ENCODE measurements at regions not wholly inside any gene's neighbourhood (a gene's known extent, or its start where the extent isn't known, plus 50 kb on each side); places are given as distances from the start of the nearest gene placed in this dataset.

DNA sequence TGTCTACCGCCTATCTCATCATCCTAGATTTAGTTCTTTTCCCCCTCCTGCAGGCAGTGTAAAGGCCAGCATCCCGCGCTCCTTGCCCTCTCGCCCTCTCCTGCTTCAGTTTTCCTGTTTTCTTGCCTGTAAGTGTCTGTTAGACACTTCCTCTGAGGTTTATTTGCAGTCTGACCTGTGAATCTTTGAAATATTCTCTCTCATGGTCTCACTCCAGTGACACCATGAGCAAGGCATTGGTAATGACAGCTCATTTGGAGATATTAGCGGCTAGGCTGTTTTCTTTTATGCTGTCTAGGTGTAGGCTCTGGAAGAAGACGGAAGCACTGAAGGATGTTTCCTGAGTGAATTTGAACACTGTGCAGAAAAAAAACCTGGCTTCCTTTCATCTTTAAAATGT lies 179.6 kb downstream of the KDR start:
- DNase-seq (ENCODE audit: extremely low read depth, low read depth), result no peak
- TF ChIP-seq, protein P1, sequence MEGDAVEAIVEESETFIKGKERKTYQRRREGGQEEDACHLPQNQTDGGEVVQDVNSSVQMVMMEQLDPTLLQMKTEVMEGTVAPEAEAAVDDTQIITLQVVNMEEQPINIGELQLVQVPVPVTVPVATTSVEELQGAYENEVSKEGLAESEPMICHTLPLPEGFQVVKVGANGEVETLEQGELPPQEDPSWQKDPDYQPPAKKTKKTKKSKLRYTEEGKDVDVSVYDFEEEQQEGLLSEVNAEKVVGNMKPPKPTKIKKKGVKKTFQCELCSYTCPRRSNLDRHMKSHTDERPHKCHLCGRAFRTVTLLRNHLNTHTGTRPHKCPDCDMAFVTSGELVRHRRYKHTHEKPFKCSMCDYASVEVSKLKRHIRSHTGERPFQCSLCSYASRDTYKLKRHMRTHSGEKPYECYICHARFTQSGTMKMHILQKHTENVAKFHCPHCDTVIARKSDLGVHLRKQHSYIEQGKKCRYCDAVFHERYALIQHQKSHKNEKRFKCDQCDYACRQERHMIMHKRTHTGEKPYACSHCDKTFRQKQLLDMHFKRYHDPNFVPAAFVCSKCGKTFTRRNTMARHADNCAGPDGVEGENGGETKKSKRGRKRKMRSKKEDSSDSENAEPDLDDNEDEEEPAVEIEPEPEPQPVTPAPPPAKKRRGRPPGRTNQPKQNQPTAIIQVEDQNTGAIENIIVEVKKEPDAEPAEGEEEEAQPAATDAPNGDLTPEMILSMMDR (IDR thresholded peaks at IDR 0.05; ENCODE audit: low read depth, low read length), result no peak

DNA sequence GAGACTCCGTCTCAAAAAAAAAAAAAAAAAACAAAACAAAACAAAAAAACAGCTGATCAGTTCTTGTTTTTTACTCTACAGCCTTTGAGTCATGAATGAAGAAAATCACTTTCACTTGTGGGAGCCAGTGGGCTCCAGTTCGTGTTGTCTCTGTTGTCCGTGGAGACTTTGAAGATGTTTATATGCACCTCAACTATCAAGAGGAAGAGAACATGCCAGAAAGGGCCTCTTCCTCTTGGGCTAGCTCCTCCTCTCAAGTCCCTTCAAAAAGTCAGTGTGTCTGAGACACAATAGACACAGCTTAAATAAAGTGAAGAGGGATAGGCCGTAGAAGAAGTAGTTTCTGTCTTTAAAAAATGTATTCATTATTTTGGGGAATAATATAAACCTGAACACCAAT lies 182.7 kb downstream of the KDR start:
- TF ChIP-seq, protein P1 (IDR thresholded peaks at IDR 0.05; ENCODE audit: low read depth, low read length), result no peak
- no peak for DNase-seq (ENCODE audit: extremely low read depth, low read depth)

DNA sequence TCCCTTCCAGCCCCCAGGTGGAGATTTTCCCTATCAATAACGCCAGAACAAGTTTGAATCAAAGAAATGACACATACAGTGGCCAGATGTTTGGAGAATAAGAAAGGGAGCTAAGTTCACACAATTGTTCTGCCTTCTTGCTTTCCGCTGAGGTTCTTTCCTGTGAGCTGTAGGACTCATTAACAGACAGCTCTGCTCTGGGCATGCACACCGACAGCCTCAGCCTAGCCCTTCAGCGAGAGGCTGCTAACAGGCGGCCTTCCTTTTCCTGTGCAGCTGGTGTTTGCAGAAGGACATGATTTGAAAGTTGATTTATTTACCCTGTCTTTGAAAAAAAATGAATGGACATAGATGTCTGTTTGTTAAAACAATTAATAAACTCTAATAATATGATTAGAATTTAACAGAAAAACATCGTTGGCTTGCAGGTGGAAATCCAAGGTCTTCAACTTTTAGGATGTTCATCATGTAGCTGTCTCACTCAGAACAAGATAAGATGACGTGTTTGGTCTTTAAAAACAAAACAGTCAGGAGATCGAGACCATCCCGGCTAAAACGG lies 183.3 kb downstream of the KDR start:
- TF ChIP-seq, protein P1 (IDR thresholded peaks at IDR 0.05; ENCODE audit: low read depth, low read length), result no peak

DNA sequence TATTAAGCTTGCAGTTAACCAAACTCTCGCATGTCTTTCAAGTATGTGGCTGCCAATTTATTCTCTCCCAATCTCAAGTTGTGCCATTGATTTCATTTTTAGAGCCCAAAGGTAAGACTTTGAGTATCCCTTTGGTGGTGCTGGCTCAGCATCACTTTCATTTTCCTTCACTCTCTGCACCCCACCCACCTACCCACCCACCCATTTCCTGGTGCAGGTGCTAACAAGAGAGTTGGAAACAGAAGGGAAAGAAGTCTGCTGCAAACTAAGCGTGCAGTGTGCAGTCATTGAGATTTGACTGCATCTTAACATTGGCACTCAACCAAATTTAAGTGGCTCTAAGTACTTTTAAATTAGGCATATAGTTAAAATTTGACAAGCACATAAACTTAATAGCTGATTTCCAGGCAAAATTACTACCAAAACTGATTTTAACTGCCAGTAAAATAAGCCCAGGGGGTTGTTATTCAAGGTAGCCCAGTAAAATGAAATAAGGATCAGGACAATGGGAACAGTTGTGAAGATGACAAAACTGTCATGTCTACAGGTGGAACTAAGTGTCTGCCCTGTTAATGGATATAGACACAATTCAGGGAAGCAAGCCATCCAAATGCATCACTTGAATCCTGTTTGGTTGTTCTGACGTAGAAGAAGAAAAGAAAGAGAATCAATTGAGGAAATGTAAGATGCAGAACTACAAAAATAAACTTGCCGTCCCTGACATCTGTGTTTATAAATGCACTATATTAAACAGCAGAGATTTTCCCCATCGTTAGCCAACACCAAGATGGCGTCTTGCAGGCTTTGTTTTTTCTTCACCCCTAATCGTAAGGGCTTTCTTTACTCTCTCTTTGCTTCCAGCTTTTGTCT lies 184.2 kb downstream of the KDR start:
- TF ChIP-seq, protein P1 (IDR thresholded peaks at IDR 0.05; ENCODE audit: low read depth, low read length), result no peak
- DNase-seq (ENCODE audit: extremely low read depth, low read depth), result no peak

More for the DNA sequence above, 183.3 kb downstream of the KDR start:
- DNase-seq (ENCODE audit: extremely low read depth, low read depth), result no peak

DNA sequence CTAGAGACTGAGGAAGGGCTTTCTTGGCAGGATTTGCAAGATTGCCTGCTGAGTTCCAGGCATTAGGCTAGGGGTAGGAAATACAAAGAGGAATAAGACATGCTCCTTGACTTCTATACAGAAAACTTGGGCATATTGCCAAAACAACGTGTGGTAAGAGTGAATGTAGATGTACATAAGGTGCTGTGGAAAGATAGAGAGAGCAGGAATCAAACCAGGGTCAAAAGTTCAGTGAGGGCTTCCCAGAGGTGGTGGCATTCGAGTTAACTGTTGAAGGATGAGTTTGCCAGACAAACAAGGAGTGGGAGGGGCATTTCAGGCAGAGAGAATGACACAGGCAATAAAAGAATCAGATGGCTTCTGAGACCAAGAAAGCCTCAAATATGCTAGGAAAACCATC lies 187.9 kb downstream of the KDR start:
- DNase-seq (ENCODE audit: extremely low read depth, low read depth), result no peak
- TF ChIP-seq, protein P1 (IDR thresholded peaks at IDR 0.05; ENCODE audit: low read depth, low read length), result no peak

DNA sequence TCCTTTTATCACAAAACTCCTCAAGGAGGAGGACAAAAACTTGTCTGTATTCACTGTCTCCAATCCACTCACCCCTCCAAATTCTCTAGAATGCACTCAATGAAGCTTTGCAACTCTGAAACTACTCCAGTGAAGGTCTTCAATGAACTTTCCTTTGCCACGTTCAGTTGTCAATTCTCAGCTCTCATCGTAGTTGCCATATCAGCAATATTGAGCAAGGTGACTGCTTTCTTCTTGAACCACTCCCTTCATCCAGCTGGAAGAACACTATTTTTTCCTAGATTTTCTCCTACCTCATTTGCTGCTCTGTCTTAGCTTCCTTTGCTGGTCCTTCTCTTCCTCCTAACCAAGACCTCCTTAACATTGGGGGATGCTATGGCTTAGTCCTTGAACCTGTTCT lies 191.8 kb downstream of the KDR start:
- TF ChIP-seq, protein P1 (IDR thresholded peaks at IDR 0.05; ENCODE audit: low read depth, low read length), result no peak
- no peak for DNase-seq (ENCODE audit: extremely low read depth, low read depth)

DNA sequence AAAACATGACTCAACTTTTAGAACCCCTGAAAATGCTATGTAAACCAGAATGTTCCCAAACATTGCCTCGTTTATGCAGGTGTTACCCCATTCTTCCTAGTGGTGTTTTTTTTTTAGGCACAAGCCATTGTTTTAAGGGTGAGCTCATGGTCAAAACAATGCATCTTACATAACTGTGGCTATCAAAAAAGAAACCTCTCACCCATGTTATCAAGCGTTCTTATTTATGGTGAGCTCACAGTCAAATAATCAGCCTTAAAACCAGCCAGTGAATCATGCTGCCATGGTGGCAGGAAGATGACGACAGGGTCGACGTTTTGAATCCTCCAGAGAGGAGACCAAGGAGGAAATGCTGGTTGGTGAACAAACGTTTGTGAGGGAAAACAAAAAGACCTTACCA lies 195.2 kb downstream of the KDR start:
- TF ChIP-seq, protein P1 (IDR thresholded peaks at IDR 0.05; ENCODE audit: low read depth, low read length), result no peak
- no peak for DNase-seq (ENCODE audit: extremely low read depth, low read depth)
